Cerebellar cortex (tissue), 1 donor: ENCODE measurements at regions not wholly inside any gene's neighbourhood (a gene's known extent, or its start where the extent isn't known, plus 50 kb on each side); places are given as distances from the start of the nearest gene placed in this dataset.
A peak's percentile ranks its signal among the peaks of the same experiment; 100 is the strongest.

ENCODE experiments used
- DNase-seq: peaks from one replicate; pipeline ENCODE4 v3.0.0-alpha.2; 2015; ENCODE audit warnings: low spot score

DNA sequence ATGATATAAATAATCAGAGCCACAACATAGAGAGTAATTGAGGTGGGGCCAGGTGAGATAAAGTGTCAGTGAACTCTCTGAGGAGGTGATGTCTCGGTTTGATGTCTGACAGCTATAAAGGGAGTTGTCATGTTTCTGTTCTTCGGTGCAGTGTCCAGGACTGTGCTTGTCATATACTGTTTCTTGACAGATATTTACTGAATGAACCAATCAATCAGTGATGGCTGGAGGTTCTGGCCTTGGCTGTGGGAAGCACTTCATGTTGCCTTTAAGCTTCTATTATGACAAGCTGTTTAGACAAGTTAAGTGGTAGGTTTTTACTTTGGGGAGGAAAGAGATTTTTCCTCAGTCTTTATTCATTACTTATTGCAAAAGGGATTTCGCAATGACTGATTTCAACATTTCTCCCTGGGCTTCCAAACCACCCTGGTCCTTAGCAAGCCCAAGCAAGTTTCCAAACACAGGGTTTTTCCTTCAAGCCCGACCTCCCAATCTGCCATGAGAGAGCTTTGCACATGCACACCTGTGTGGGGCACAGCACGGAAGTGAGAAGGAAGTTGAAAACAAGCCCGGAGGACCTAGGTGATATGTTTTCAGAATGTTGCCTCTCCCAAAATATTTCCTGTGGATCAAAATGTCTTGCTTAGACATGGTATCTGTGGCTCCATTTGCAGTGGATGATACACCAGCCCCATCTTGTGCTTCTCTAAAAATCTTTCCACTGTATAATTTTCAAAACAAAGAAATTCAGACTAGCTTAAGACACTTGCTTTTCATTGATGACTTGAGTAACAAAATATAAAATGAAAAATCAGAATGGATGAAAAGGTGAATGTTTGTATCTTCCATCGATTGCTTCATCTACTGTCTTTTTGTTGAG is 567.3 kb upstream of the BTBD3 start:
- no peak for DNase-seq

DNA sequence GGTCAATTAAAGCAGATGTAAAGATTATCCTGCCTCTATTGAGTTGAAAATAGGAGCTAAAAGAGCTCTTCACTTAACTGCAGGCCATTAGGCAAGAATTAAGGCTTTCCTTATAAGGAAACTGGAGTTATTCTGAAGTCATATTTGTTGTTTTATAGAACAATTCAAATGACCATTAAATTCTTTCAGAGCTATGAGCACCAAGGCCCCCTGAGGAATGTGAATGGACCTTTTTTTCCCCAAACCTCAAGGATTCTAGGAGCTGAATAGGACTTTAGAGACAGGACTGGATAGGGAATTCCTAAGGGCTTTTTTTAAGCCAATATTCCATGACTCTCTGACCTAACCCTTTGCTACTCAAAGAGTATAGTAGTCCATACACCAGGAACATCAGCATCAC is 565.7 kb upstream of the BTBD3 start:
- DNase-seq = no peak

DNA sequence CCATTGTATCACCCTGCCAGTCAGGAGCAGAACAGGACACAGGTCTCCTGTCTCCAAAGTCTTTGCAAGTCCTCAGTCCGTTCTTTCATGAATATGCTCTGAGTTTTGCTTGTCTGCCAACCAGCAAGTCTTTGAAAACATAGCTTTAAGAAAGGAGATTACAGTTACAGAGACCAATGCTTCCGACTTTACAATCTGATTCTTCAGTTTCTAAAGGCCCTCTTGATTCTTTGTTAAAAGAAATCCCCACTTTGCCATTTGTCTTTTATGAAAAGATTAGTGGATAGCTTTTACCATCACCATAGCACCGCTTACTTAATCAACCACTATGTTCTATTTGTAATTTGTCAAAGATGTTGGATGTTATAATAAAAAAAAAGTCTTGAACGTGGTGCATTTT is 562.8 kb upstream of the BTBD3 start:
- no peak for DNase-seq

DNA sequence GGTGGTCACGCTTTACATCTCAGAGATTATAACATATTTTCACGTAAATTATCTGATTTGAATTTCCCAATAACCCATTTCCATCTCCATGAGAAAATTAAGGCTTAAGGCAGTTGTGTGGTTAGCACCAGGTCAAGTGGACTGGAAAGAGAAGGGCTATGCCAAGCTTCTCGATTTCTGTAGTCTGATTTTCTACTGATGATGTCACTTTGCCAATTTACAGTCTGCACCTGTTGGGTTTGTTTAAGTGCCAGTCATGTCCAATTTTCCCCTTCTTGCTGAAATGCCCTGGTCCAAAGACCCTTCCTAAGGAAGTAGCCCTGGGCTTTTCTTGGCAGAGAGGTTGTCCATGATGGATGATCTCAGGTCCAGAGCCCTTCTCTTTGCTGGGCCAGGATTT is 562.3 kb upstream of the BTBD3 start:
- no peak for DNase-seq

DNA sequence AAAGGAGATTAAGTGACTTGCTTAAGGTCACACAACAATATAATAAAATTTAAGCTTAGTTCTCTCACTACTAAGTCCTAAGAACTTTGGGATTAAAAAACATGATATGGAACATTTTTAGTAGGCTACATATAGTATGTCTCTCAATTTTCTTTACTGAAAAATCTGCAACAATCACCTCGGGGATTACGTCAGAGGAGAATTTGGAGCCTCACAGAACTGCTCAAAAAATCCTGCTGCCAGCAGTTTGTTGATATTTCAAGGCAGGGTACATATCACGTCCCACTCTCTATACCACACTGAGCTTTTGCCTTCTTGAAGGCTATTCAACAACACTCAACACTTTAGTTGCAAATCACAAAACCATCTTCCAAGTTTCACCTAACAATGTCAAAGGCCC is 561.6 kb upstream of the BTBD3 start:
- no peak for DNase-seq

DNA sequence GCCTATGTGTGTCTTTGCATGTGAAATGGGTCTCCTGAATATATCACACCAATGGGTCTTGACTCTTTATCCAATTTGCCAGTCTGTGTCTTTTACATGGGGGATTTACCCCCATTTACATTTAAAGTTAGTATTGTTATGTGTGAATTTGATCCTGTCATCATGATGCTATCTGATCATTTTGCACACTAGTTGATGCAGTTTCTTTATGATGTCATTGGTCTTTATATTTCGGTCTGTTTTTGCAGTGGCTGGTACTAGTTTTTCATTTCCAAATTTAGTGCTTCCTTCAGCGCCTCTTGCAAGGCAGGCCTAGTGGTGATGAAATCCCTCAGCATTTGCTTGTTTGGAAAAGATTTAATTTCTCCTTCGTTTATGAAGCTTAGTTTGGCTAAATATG is 555.2 kb upstream of the BTBD3 start:
- no peak for DNase-seq

DNA sequence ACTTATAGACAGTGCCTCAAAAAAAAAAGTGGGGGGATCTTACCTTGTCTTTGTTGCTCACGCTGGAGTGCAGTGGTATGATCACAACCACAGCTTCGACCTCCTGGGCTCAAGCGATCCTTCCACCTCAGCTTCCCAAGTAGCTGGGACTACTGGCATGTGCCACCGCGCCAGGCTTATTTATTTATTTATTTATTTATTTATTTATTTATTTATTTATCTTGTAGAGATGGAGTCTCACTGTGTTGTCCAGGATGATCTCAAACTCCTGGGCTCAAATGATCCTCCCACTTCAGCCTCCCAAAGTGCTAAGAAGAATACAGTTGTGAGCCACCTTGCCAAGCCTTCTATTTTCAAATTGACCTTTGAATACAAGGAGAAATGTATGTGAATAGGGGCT is 553.0 kb upstream of the BTBD3 start:
- no peak for DNase-seq

DNA sequence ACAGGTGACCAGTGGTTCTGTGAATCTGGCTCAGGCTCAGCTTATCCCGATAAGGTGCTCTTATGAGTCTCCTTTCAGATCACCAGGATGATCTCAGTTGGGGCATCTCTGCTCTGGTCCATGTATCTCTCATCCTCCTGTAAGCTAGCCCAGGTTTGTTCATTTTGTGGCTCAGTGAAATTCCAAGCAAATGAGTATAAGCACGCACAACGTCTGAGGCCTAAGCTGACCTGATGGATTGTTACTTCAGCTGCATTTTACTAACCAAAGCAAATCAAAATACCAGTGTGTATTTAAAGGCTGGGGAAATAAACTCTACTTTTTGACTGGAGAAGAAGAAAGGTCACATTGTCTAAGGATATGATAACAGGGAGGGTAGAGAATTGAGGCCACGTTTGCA is 551.0 kb upstream of the BTBD3 start:
- DNase-seq = no peak

DNA sequence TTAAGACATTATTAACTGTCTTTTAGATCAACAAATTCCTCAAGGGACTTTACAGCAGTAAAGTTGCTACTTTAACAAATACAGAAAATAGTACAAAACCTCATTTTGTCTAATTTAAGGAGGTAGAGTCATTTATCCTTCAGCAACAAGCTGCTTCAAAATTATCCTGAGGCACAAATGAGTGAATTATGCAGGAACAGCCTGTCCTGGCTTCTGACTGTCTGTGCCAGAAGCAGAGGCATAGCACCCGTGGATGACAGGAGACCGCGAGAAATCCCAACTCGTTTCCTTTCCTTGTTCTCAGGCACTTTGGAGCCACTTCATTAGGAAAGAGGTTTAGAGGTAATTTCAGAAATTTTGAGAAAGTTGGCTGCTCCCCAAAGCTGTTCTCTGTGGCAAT is 549.2 kb upstream of the BTBD3 start:
- no peak for DNase-seq

DNA sequence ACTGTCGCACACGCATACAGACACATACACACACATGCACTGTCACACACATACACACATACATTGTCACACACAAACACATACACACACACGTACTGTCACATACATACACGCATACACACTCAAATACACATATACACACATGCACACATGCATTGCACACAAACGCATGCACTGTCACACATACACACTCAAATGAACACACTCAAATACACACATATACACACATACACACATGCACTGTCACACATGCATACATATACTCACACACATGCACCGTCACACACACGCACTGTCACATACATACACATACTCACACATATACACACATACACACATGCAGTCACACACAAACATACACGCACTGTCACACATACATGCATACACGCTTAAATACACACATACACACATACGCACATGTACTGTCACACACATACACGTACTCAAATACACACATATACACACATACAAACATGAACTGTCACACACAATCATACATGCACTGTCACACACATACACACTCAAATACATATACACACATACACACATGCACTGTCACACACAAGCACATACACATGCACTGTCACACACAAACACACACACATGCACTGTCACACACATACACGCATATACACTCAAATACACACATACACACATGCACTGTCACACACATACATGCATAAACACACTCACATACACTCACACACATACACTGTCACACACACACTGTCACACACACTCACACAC is 548.6 kb upstream of the BTBD3 start:
- DNase-seq = no peak

DNA sequence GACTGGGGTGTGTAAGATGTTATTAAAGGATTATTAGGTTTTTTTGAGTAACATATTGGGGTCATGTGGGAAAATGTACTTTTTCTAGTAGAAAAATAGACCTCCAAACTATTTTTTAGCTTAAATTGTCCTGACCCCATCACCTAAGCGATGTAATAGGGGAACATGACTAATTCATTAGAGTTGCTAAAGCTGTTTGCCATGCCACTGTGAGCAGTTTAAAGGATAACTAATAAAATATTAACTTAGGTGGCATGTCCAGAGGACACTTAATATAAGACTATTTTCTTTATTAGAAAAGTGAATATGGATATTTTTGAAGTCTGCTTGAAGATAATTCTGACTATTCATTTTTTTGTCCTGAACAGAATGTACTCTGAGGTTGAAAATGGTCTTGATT is 545.9 kb upstream of the BTBD3 start:
- DNase-seq = no peak

DNA sequence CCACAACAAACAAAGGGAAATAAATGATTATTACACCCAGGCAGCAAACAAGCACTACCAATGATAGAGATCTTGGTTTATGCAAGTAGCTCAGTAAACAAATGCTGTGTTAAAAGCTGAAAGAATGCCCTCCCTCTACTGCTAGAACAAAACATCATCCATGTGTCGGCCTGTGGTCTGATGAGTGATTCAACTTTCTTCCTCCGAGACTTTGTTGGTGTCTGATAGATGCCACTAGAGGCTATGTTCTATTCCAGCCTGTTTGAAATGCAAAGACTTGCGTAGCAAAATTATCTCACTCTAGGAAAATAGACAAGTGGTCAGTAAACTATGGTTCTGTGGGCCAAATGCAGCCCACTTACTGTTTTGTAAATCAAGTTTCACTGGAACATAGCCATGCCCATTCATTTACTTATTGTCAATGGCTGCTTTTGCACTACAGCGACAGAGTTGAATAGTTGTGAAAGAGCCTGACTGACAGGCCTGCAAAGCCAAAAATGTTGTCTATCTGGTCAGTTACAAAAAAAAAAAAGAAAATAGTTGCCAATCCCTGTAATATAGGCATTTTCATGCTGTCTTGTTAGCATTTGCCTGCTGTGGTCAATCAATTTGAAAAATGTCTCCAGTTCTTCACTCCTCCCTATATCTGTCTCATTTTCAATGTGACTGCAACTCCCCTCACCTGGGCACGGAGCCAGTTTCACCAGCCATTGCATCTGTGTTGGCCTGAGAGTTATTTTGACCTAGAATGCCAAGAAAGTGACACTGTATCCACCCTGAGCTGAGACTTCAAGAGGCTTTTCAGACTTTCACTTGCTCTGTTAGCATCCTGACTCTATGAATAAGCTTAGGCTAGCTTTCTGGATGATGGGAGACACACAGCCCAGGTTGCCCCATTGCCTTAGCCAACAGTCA is 544.6 kb upstream of the BTBD3 start:
- DNase-seq = peak; percentile 13

DNA sequence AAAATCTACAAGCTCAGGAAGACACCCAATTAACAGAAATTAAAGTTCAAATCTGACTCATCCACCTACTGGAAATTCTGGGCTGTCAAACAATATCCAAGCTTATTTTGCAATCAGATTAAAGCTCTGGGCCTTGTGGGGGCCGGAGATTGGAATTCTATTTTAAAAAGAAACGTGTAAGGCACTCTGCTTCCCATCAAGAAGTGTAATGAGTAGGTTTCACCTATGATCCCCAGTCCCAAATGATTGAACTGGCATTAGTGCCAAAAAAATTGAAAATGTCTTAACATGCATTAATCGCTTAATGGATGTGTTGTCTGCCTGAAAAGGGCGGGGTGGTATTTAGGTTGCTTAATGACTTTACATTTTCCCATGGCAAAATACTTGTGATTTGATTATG is 542.4 kb upstream of the BTBD3 start:
- no peak for DNase-seq

DNA sequence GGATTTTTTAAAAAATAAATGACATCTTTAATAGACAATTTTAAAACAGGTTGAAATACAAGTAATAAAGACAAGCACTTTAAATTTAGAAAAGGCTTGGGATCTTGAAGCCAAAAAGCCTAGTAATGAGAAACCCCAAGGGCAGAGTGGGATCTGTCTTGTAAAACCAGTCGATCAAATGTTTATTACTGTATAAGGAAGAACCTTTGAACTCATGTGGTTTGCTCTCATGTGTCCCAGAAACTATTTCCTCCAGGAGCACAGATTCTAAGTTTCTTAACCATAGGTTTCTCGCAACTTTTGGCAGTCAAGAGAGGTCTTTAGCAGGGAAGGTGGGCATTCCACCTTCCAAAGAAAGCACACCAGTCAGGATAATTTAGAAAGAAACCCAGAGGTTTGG is 541.7 kb upstream of the BTBD3 start:
- DNase-seq = no peak

DNA sequence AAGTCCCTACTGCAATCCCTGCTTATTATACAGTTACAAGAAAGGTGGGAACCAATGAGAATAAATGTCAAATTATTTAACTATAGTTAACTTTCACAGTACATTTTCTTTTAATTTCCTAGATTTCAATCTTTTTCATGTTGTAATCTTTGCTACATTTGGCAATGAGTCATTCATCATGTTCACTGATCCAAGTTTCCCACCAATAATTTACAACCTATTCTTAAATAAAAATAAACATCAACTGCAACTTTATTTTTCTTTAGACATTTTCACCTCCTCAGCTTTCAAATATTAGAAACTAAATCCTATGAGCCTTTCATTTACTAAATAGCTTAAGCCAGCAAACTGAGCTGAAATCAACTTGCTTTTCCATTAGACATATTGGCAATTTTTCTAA is 541.3 kb upstream of the BTBD3 start:
- DNase-seq = no peak

DNA sequence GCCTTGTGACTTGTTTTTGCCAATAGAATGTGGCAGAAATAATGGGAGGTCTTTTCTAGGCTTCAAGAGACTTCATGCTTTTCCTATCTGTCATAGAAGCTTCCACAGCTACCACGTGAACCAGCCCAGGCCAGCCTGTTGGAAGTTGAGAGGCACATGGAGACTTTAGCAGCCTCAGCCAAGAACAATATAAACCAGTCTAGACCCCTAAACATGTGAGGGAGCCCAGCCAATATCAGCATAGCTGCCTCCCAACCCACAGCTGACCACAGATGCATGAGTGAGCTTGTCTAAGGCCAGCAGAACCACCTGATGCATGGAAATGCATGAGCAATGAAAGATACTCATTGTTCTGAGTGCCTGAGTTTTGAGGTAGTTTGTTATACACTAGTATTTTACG is 540.7 kb upstream of the BTBD3 start:
- no peak for DNase-seq

DNA sequence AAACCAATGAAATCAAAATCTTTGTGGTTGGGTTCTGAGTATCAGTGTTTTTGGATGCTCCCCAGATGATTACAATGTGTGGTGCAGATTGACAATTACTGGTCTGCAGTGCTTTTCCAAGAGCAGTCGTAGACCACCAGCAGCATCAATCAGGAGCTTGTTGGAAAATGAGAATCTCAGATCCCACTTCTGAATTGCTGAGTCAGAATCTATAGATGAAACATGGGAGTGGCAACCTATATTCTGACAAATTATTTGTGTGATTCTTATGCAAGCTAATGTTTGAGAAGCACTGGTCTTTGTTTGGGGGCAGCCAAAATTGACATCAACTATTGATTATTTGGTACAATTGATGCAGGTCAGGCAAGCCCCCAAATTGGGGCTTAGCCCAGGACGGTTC is 539.9 kb upstream of the BTBD3 start:
- no peak for DNase-seq

DNA sequence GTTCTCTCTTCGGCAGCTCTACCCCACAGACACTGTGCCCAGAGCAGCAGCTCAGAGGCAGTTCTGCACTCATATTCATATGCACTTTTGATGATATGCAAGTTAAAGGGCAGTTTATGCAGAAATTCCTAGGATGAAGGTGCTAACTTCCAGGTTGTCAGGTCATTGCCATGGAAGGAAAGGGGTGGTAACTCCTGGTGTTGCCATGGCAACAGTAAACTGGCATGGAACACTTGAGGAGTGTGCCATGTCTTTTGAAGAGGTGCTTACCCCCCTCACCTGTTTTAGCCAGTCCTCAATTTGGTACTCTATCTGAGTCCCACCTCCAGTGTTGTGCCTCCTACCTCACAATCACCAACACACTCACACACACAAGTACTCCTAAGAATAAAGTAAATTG is 539.4 kb upstream of the BTBD3 start:
- DNase-seq = no peak

DNA sequence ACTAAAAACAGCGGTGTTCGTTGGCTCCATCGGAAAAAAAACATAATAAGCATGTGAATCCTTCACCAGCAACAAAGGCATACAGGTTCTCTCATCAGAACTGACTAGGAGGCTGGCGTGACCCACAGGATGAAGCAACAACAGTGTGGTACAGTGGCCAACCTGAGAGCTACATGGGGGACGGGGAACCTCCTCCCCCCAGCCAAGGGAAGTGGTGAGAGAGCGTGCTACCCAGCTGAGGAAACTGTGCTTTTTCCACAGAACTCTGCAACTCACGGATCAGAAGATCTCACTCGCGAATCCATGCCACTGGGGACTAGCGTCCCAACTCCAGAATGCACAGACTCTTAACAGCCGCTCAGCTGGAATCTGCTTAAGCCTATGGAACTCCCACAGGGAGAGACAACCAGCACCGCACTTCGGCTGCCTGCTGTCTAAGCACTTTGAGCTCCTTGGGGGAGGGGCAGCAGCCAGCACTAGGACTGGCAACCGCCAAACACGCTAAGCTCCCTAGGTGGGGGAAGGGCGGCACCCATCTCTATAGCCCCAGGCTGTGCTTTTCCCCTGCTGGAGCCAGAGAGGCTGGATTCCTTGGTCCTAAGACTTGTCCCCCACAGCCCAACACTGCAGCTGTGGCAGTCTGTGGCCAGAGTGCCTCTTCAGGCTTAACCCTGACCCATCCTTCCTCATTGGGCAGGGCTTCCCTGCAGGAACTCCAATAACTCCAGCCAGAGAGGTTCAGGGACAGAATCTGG is 538.3 kb upstream of the BTBD3 start:
- no peak for DNase-seq

DNA sequence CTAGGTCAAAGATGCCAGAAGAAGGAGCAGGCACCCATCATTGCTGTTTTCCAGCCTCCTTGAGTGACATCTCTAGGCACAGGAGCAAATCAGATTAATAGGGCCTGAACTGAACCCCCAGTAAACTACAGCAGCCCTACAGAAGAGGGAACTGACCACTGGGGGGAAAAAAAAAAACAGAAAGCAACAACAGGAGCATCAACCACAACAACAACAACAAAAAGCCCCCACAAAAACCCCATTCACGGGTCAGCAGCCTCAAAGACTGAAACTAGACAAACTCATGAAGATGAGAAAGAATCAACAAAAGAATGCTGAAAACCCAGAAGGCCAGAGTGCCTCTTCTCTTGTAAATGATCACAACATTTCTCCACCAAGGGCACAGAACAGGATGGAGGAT is 537.4 kb upstream of the BTBD3 start:
- no peak for DNase-seq

DNA sequence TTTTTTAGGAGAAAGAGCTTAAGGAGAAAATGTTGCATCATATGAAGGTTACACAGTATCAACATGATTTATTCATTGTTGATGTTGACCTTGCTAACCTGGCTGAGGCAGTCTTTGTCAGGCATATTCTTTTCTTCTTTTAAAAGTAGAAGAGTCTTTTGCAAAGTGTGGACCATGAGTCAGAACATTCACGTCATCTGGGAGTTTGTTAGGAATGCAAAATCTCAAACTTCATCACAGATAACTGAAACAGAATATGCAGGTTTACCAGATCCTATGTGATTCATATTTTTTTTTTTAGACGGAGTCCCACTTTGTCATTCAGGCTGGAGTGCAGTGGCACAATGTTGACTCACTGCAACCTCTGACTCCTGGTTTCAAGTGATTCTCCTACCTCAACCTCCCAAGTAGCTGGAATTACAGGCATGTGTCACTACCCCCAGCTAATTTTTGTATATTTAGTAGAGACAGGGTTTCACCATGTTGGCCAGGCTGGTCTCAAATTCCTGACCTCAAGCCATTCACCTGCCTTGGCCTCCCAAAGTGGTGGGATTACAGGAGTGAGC is 530.4 kb upstream of the BTBD3 start:
- no peak for DNase-seq

DNA sequence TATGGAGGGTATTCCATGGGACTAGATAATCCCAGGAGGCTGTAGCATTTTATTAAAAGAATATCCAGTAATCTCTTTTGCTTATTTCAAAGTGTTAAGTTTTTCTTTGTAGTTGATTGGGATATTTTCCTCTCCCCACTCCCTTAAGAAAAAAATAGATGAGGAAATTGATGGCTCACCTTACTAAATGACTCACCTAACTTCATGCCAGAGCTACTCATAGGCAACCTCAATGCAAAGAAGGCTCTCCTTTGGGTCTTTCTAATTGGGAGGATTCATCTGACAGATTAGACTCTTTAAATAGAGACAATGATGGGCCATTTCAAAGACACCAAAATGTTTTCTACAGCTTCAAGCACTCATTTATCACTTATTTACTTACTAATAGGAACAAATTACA is 528.5 kb upstream of the BTBD3 start:
- no peak for DNase-seq
